HFFc6 (cell line): ENCODE measurements at regions not wholly inside any gene's neighbourhood (a gene's known extent, or its start where the extent isn't known, plus 50 kb on each side); places are given as distances from the start of the nearest gene placed in this dataset.

Experiments
- DNase-seq: peaks from one replicate; pipeline ENCODE4 v3.0.0-alpha.2; 2018
- H3K27ac Mint-ChIP-seq: 2 replicates; pipeline ENCODE4 v1.8.0; 2020; ENCODE audit warnings: mild to moderate bottlenecking, mixed read lengths
- H3K27me3 Mint-ChIP-seq: 2 replicates; pipeline ENCODE4 v1.8.0; 2021; ENCODE audit warnings: mild to moderate bottlenecking, moderate library complexity, mixed read lengths; ENCODE audit not compliant: insufficient read depth
- H3K36me3 Mint-ChIP-seq: 2 replicates; pipeline ENCODE4 v1.8.0; 2021; ENCODE audit warnings: low read depth, mixed read lengths
- H3K4me1 Mint-ChIP-seq: 2 replicates; pipeline ENCODE4 v1.8.0; 2020; ENCODE audit warnings: low read depth, mixed read lengths
- H3K4me3 Mint-ChIP-seq: 2 replicates; pipeline ENCODE4 v1.8.0; 2020; ENCODE audit warnings: mild to moderate bottlenecking, moderate library complexity, mixed read lengths
- H3K9me3 Mint-ChIP-seq: 2 replicates; pipeline ENCODE4 v1.8.0; 2020; ENCODE audit warnings: mild to moderate bottlenecking, mixed read lengths
- TF ChIP-seq, protein P1 (sequence below): fragments of 200-600 bp; sonication (generic); IDR thresholded peaks from 2 replicates; pipeline ENCODE4 v1.5.0; 2021; ENCODE audit warnings: antibody characterized with exemption, mild to moderate bottlenecking

DNA sequence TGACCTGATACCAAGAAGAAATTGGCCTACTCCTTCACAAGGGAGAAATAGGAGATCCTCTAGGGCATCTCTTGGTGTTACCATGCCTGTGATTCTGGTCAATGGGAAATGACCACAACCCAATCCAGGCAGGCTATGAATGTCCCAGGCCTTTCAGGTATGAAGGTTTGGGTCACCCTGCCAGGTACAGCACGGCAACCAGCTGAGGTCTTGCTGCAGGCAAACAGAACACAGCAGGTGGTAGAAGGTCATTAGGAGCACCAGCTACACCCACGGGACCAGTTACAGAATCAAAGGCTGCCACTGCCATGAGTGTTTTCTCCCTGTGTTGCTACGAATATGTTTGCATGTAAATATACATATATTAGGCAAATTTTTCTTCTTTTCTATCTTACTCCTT is 202.3 kb downstream of the ERMARD start:
- no peak overlapping the region for H3K27ac Mint-ChIP-seq
- TF ChIP-seq, protein P1, sequence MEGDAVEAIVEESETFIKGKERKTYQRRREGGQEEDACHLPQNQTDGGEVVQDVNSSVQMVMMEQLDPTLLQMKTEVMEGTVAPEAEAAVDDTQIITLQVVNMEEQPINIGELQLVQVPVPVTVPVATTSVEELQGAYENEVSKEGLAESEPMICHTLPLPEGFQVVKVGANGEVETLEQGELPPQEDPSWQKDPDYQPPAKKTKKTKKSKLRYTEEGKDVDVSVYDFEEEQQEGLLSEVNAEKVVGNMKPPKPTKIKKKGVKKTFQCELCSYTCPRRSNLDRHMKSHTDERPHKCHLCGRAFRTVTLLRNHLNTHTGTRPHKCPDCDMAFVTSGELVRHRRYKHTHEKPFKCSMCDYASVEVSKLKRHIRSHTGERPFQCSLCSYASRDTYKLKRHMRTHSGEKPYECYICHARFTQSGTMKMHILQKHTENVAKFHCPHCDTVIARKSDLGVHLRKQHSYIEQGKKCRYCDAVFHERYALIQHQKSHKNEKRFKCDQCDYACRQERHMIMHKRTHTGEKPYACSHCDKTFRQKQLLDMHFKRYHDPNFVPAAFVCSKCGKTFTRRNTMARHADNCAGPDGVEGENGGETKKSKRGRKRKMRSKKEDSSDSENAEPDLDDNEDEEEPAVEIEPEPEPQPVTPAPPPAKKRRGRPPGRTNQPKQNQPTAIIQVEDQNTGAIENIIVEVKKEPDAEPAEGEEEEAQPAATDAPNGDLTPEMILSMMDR: no peak
- H3K4me1 Mint-ChIP-seq: no peaks in the 10 kb centered on the region
- no peak for DNase-seq
- H3K4me3 Mint-ChIP-seq: no peak overlapping the region
- H3K27me3 Mint-ChIP-seq: no peaks in the 10 kb centered on the region
- peaks cover 36% of the 10 kb centered on the region for H3K9me3 Mint-ChIP-seq
- H3K36me3 Mint-ChIP-seq: no peaks in the 10 kb centered on the region

DNA sequence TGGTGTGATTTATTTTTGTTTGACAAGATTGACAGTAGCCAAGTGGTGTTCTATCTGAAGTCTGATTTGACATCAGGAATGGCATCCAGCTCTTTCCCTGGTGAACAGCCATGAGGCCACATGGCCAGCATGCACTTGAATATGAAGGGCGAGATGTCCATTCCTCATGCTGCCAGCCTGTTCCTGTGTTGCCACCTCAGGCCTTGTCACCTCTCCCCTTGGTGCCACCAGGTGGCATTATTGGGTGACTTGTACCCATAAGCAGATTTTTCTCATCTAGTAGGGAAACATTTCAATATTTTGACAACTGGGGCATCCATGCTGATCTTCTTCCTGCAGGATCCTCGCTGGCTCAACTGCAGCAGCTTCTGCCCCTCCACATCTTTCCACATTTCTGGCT is 199.1 kb downstream of the ERMARD start:
- no peaks in the 10 kb centered on the region for H3K36me3 Mint-ChIP-seq
- TF ChIP-seq, protein P1: peak; percentile 20; the same call in 1 of the 2 replicates
- H3K9me3 Mint-ChIP-seq: peaks cover 19% of the 10 kb centered on the region
- H3K27ac Mint-ChIP-seq: no peak overlapping the region
- H3K27me3 Mint-ChIP-seq: no peaks in the 10 kb centered on the region
- DNase-seq: no peak
- no peaks in the 10 kb centered on the region for H3K4me1 Mint-ChIP-seq
- H3K4me3 Mint-ChIP-seq: no peak overlapping the region

DNA sequence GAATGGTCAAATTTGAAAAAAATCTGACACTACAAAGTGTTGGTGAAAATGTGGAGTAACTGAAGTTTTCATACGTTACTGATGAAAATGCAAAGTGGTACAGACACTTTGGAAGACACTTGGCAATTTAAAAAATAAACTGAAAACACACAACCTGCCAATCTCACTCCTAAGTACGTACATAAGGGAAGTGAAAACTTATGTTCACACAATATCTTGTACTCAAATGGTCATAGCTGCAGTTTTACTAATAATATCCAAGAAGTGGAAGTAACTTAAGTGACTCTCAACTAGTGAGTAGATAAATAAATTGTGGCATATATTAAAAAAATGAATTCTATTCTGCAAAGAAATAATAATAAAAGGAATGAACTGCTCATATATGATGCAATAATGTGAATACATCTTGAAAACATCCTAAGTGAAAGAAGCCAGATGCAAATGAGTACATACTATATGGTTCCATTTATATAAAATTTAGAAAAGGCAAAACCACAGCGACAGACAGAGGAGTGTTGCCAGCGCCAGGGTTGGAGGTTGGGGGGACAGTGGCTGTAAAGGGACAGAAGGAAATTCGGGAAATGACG is 198.2 kb downstream of the ERMARD start:
- H3K27me3 Mint-ChIP-seq: no peaks in the 10 kb centered on the region
- DNase-seq: no peak
- TF ChIP-seq, protein P1: no peak
- H3K9me3 Mint-ChIP-seq: peaks cover 19% of the 10 kb centered on the region
- no peak overlapping the region for H3K27ac Mint-ChIP-seq
- H3K36me3 Mint-ChIP-seq: no peaks in the 10 kb centered on the region
- no peaks in the 10 kb centered on the region for H3K4me1 Mint-ChIP-seq
- no peak overlapping the region for H3K4me3 Mint-ChIP-seq

DNA sequence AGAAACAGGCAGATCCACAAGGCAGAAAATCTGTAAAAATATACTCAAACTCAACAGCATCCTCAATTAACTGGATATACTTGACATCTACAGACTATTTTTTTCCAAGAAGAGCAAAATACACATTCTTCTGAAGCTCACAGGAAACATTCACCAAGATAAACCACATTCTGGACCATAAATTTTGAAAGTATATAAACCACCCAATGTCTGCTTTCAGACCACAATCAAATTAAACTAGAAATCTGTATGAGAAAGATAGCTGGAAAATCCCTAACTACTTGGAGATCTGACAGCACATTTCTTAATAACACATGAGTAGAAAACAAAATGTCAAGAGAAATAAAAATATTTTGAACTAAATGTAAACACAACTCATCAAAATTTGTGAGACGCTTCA is 195.5 kb downstream of the ERMARD start:
- TF ChIP-seq, protein P1: no peak
- Mint-ChIP-seq H3K27ac (no peak overlapping the region), H3K4me3 (no peak overlapping the region), H3K9me3 (peaks cover 28% of the 10 kb centered on the region), H3K4me1 (no peaks in the 10 kb centered on the region), H3K36me3 (no peaks in the 10 kb centered on the region), H3K27me3 (no peaks in the 10 kb centered on the region)
- DNase-seq: no peak

DNA sequence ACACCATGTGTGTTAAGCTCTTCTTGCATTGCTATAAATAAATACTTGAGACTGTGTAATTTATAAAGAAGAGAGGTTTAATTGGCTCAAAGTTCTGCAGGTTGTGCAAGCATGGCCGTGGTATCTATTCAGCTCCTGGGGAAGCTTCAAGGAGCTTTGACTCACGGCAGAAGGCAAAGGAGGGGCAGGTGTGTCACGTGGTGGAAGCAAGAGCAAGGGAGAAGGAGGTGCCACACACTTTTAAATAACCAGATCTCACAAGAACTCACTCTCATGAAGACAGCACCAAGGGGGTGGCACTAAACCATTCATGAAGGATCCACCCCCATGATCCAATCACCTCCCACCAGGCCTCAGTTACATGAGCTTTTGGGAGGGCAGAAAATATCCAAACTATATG is 193.7 kb downstream of the ERMARD start:
- Mint-ChIP-seq H3K27ac (no peak overlapping the region), H3K4me1 (no peaks in the 10 kb centered on the region), H3K27me3 (no peaks in the 10 kb centered on the region), H3K36me3 (no peaks in the 10 kb centered on the region), H3K9me3 (peaks cover 35% of the 10 kb centered on the region), H3K4me3 (no peak overlapping the region)
- TF ChIP-seq, protein P1: no peak
- DNase-seq: no peak

DNA sequence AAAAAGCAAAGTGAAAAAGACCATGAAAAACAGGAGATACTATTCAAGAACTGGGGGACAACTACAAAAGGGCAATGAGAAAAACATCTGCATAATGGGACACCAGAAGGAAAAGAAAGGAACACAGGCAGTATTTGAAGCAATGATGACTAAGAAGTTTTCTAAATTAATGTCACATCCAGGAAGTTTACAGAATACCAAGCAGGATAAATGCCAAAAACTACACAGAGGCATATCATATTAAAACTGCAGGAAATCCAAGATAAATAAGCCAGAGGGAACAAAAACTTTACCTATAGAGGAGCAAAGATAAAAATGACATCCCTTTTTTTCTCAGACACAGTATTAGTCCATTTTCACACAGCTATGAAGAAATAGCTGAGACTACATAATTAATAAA is 193.0 kb downstream of the ERMARD start:
- H3K4me1 Mint-ChIP-seq: no peaks in the 10 kb centered on the region
- DNase-seq: no peak
- no peaks in the 10 kb centered on the region; the same call in 1 of the 2 replicates for H3K27me3 Mint-ChIP-seq
- H3K36me3 Mint-ChIP-seq: 0 out of 2 replicates have a peak, but pooled peaks cover 3% of the 10 kb centered on the region
- peaks cover 38% of the 10 kb centered on the region for H3K9me3 Mint-ChIP-seq
- no peak overlapping the region for H3K4me3 Mint-ChIP-seq
- H3K27ac Mint-ChIP-seq: no peak overlapping the region
- TF ChIP-seq, protein P1: no peak
